IMR-90 (cell line): ENCODE measurements at regions not wholly inside any gene's neighbourhood (a gene's known extent, or its start where the extent isn't known, plus 50 kb on each side); places are given as distances from the start of the nearest gene placed in this dataset.

Source experiments
- ATAC-seq: fragments of 200-7000 bp; cut with Tn5 transposase; 2 replicates; pipeline ENCODE4 v1.9.1; 2020; ENCODE audit warnings: low read depth, mild to moderate bottlenecking, moderate library complexity
- BruUV-seq: library from RNA; stranded (reverse); fragments of 400-500 nt; replicated peaks from 2 replicates; lab custom pipeline; 2021; lab: Mats Ljungman, UMichigan
- CTCF ChIA-PET: fragments of 300-600 bp; formaldehyde crosslinking; extraction: SDS; loops from one replicate; lab custom pipeline; 2021; ENCODE audit warnings: antibody characterized with exemption; lab: Yijun Ruan, JAX
- POLR2A ChIA-PET: fragments of 300-600 bp; sonication (Branson Sonifier 250); formaldehyde crosslinking; loops from one replicate; lab custom pipeline; 2022; ENCODE audit warnings: antibody characterized with exemption; ENCODE audit not compliant: unreplicated experiment; lab: Charles Lee
- DNase-seq: peaks from one replicate; pipeline ENCODE4 v3.0.0; 2013
- H2AFZ ChIP-seq: replicated peaks from 2 replicates; pipeline ENCODE3; 2013; ENCODE audit warnings: low read length, mild to moderate bottlenecking; ENCODE audit not compliant: poor library complexity
- H2AK5ac ChIP-seq: 2 replicates; pipeline ENCODE4 v1.6.1; 2013; ENCODE audit warnings: low read depth, low read length, inconsistent platforms
- H2AK9ac ChIP-seq: replicated peaks from 2 replicates; pipeline ENCODE3; 2013; ENCODE audit warnings: mild to moderate bottlenecking, low read depth, low read length, moderate library complexity; ENCODE audit not compliant: poor library complexity
- H2BK120ac ChIP-seq: 2 replicates; pipeline ENCODE4 v1.6.1; 2013; ENCODE audit warnings: low read depth, low read length, inconsistent platforms
- H2BK15ac ChIP-seq: 3 replicates; pipeline ENCODE4 v1.6.1; 2013; ENCODE audit warnings: low read depth, low read length, inconsistent platforms
- H2BK20ac ChIP-seq: 2 replicates; pipeline ENCODE4 v1.6.1; 2013; ENCODE audit warnings: low read depth, mild to moderate bottlenecking, inconsistent platforms, low read length, moderate library complexity
- H2BK5ac ChIP-seq: 2 replicates; pipeline ENCODE4 v1.6.1; 2013; ENCODE audit warnings: mild to moderate bottlenecking, low read depth, low read length, inconsistent platforms; ENCODE audit not compliant: poor library complexity, severe bottlenecking
- H3K14ac ChIP-seq: replicated peaks from 2 replicates; pipeline ENCODE4 v1.6.1; 2013; ENCODE audit warnings: low read depth, low read length, inconsistent platforms
- H3K18ac ChIP-seq: 2 replicates; pipeline ENCODE4 v1.6.1; 2013; ENCODE audit warnings: low read depth, low read length, control low read depth
- H3K23ac ChIP-seq: 2 replicates; pipeline ENCODE4 v1.6.1; 2013; ENCODE audit warnings: low read depth, low read length, inconsistent platforms
- H3K27ac ChIP-seq: 2 replicates; pipeline ENCODE4 v1.5.1; 2013; ENCODE audit warnings: mild to moderate bottlenecking, control low read depth, low read length; ENCODE audit not compliant: insufficient read depth
- H3K27me3 ChIP-seq: 2 replicates; pipeline ENCODE4 v1.6.1; 2013; ENCODE audit warnings: low read length; ENCODE audit not compliant: control insufficient read depth, insufficient read depth
- H3K36me3 ChIP-seq: 2 replicates; pipeline ENCODE4 v1.6.1; 2013; ENCODE audit warnings: low read length, mixed read lengths; ENCODE audit not compliant: control insufficient read depth, insufficient read depth
- H3K4ac ChIP-seq: 2 replicates; pipeline ENCODE4 v1.6.1; 2013; ENCODE audit warnings: low read depth, low read length, inconsistent platforms
- H3K4me1 ChIP-seq: 2 replicates; pipeline ENCODE4 v1.6.1; 2013; ENCODE audit warnings: low read length, mixed read lengths; ENCODE audit not compliant: control insufficient read depth, insufficient read depth
- H3K4me2 ChIP-seq: 2 replicates; pipeline ENCODE4 v1.6.1; 2013; ENCODE audit warnings: low read depth, mild to moderate bottlenecking, control low read depth, low read length, moderate library complexity
- H3K4me3 ChIP-seq: 2 replicates; pipeline ENCODE4 v1.5.1; 2013; ENCODE audit warnings: low read depth, mild to moderate bottlenecking, control low read depth, low read length, moderate library complexity; ENCODE audit not compliant: insufficient read depth
- H3K56ac ChIP-seq: 2 replicates; pipeline ENCODE4 v1.6.1; 2013; ENCODE audit warnings: low read length, inconsistent platforms; ENCODE audit not compliant: insufficient read depth; ENCODE audit errors: extremely low read depth
- H3K79me1 ChIP-seq, 2 experiments: 2 replicates each; pipeline ENCODE4 v1.6.1; 2013; ENCODE audit warnings: low read length in 2 of 2, inconsistent platforms in 1 of 2, low read depth in 1 of 2
- H3K9ac ChIP-seq: 2 replicates; pipeline ENCODE4 v1.6.1; 2013; ENCODE audit warnings: low read depth, low read length, control low read depth
- H3K9me1 ChIP-seq: 2 replicates; pipeline ENCODE4 v1.6.1; 2013; ENCODE audit warnings: low read length, inconsistent platforms; ENCODE audit not compliant: insufficient read depth
- H3K9me3 ChIP-seq: 2 replicates; pipeline ENCODE4 v1.6.1; 2013; ENCODE audit warnings: low read length; ENCODE audit not compliant: control insufficient read depth, insufficient read depth
- H4K20me1 ChIP-seq: 2 replicates; pipeline ENCODE4 v1.6.1; 2013; ENCODE audit warnings: low read length, inconsistent platforms; ENCODE audit not compliant: insufficient read depth
- H4K5ac ChIP-seq: 2 replicates; pipeline ENCODE4 v1.6.1; 2013; ENCODE audit warnings: mild to moderate bottlenecking, low read depth, low read length, control low read depth
- H4K8ac ChIP-seq, 2 experiments: 2 replicates each; pipeline ENCODE4 v1.6.1; 2013; ENCODE audit warnings: low read depth in 2 of 2, low read length in 2 of 2, control low read depth in 1 of 2, inconsistent platforms in 1 of 2
- H4K91ac ChIP-seq: 2 replicates; pipeline ENCODE4 v1.6.1; 2013; ENCODE audit warnings: low read depth, low read length, inconsistent platforms; ENCODE audit not compliant: insufficient read depth
- BHLHE40 ChIP-seq: fragments of 150-350 bp; IDR thresholded peaks from 2 replicates; pipeline ENCODE4 v1.6.1; 2016; ENCODE audit warnings: mild to moderate bottlenecking, low read depth, low read length
- CEBPB ChIP-seq: IDR thresholded peaks from 2 replicates; pipeline ENCODE4 v1.6.1; 2012; ENCODE audit warnings: low read depth, low read length, improper control_type of control experiment
- MXI1 ChIP-seq: IDR thresholded peaks from 2 replicates; pipeline ENCODE4 v1.6.1; 2012; ENCODE audit warnings: low read depth, mild to moderate bottlenecking, low read length, moderate library complexity, borderline replicate concordance
- RAD21 ChIP-seq: IDR thresholded peaks from 2 replicates; pipeline ENCODE4 v1.6.1; 2012; ENCODE audit warnings: low read length, improper control_type of control experiment
- USF2 ChIP-seq: fragments of 150-350 bp; IDR thresholded peaks from 2 replicates; pipeline ENCODE4 v1.6.1; 2017; ENCODE audit warnings: mild to moderate bottlenecking, antibody characterized with exemption, low read length, low read depth
- WGBS, 2 experiments: methylation state at CpG; one replicate each; pipeline versions ENCODE4 v1.1.5 to v1.1.7; 2013; ENCODE audit warnings: missing lambda C conversion rate in 2 of 2; ENCODE audit not compliant: insufficient read length in 1 of 2; ENCODE audit errors: extremely low coverage in 2 of 2; 5-methylcytosine and 5-hydroxymethylcytosine counted together
- dilution Hi-C: fragments of 300-500 bp; cut with HindIII; formaldehyde crosslinking; loops from one replicate; pipeline ENCODE4 v1.14.3; 2018; ENCODE audit warnings: low sequenced_read_pairs; ENCODE audit not compliant: unreplicated experiment
- in situ Hi-C: fragments of 300-500 bp; cut with MboI; formaldehyde crosslinking; loops from 3 replicates; pipeline ENCODE4 v1.14.3; 2019; ENCODE audit warnings: low sequenced_read_pairs, inconsistent platforms, mixed read lengths
- intact Hi-C: fragments of 100-400 bp; cut with micrococcal nuclease; formaldehyde crosslinking; loops from 2 replicates; pipeline ENCODE4 v1.10.0; 2022

- H3K36me3 ChIP-seq: no peaks in the 10 kb centered on the region
- TF ChIP-seq CEBPB (no peak), BHLHE40 (no peak), RAD21 (no peak), MXI1 (no peak), USF2 (no peak)
Observed at GRCh38 chr3:35498506-35499210, 140.7 kb upstream of the ARPP21 start.

More at GRCh38 chr3:35498506-35499210, 140.7 kb upstream of the ARPP21 start:
- no peak overlapping the region for H2AFZ ChIP-seq
- H4K91ac ChIP-seq: no peak overlapping the region
- no peak overlapping the region for H2AK5ac ChIP-seq
- H3K79me1 ChIP-seq: no peaks in the 10 kb centered on the region
- no peaks in the 10 kb centered on the region for H3K9me1 ChIP-seq
- H2BK120ac ChIP-seq: no peak overlapping the region
- ChIA-PET POLR2A (no interaction called here), CTCF (no interaction called here)
- no peak overlapping the region for H3K4me2 ChIP-seq
- BruUV-seq: no TSS peak
- dilution Hi-C loops (no loop called here), intact Hi-C loops (no loop called here), in situ Hi-C loops (no loop called here)
- peaks cover 9% of the 10 kb centered on the region for H3K9me3 ChIP-seq
- no peak overlapping the region for H3K18ac ChIP-seq
- H3K56ac ChIP-seq: no peak overlapping the region
- H3K23ac ChIP-seq: no peak overlapping the region
- no peaks in the 10 kb centered on the region for H3K27me3 ChIP-seq
- ATAC-seq: no peak
- H2BK20ac ChIP-seq: no peak overlapping the region
- no peak for DNase-seq
- H3K4ac ChIP-seq: no peak overlapping the region
- H2AK9ac ChIP-seq: no peak overlapping the region
- no peaks in the 10 kb centered on the region for H3K4me1 ChIP-seq
- no peak overlapping the region for H4K8ac ChIP-seq
- no peaks in the 10 kb centered on the region for H4K20me1 ChIP-seq
- H3K9ac ChIP-seq: no peak overlapping the region
- H3K14ac ChIP-seq: no peak overlapping the region
- H3K4me3 ChIP-seq: no peak overlapping the region
- no peak overlapping the region for H2BK15ac ChIP-seq
- no peak overlapping the region for H2BK5ac ChIP-seq
- no peak overlapping the region for H4K5ac ChIP-seq
- no CpG with 5 or more reads among the region's 4 CpGs for WGBS, 2 experiments
- H3K27ac ChIP-seq: no peak overlapping the region
